GM19395 (cell line): ENCODE measurements at regions not wholly inside any gene's neighbourhood (a gene's known extent, or its start where the extent isn't known, plus 50 kb on each side); places are given as distances from the start of the nearest gene placed in this dataset.

Experiments used
- ATAC-seq: cut with Tn5 transposase; IDR thresholded peaks from one replicate; pipeline ENCODE4 v1.9.1; 2021; ENCODE audit warnings: mild to moderate bottlenecking, moderate library complexity; ENCODE audit not compliant: unreplicated experiment

DNA sequence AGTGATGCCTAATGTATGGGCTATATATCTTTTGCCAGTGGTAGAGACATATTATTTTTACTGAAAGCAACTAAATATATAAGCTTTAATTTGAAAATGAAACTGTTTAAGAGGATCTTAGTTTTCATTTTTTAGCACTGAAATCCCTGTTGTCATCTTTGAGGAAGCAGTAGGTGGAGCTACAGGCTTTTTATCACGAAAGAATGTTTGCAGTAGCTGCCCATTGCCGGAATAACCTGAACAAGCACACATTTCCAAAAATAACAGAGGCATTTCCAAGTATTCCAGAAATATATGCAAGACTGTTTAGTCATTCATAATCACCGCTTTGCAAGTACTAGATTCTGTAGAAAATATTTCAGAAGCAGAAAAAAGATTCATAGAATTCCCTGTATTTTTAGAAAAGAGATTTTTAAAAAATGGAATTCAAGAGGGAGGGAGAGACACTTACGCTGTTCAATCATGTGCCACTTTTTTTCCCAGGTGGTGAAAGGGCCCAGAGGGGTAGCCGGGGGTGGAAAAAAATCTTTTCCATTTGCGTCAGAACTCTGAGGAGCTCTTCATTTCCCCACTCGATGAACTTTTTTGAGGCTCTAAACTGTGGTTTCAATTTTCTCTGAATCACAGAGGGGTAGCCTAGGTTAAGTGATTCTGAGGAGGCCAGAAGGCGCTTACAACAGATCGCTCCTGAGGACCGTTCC is 142.5 kb upstream of the FERMT1 start:
- ATAC-seq, result no peak

DNA sequence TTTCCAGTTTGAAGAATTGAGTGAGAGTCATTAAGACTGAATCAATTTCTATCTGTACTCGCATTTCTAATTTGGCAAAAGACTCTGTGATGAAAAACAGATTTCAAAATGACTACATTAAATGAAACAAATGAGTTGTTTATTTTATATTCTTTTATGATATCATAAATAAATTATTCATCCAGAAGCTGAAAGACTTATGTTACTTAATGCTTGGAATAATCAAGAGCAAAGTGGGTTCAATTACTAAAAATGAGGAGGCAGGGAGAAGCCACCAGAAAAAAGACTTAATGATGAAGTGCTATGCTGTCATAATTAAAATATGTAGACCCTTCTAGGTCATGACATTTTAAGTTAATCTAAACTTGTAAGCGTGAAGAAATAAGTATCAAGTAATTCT is 130.6 kb upstream of the FERMT1 start:
- no peak for ATAC-seq

DNA sequence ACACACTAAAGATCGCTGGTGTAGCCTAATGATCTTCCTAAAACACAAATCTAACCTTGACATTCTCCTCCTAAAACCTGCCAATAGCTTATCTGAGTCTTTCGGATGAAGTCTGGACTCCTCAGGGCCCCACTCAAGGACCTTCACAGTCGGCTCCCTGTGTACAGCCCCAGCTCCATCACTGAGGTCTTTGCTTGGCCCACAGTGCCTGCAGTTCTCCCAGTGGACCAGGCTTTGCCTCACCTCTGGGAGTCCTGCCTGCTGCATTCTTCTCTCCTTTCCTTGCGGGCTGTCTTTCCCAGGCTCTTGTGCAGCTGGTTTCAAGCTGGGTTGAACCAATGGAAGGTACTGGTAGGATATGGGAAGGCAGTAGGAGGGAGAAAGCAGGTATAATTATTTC is 122.6 kb upstream of the FERMT1 start:
- ATAC-seq, result no peak

DNA sequence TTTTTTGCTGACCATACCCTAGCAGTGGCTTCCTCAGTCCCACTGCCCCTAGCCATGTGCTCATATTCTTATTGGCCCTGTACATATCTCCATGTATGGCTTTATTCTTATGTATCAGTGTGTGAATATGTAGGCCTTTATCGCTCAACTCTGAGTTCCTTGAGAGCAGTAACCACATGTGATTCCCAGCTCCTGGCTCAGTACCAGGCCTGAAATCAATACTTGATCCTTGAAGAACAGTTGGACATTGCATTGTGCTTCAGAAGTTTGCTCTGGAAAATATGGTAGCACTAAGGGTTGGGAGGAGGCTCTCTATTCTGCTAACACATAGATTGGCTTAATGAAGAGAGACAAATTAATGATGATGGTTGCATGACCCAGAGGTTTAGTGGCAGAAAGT is 118.8 kb upstream of the FERMT1 start:
- ATAC-seq, result no peak

DNA sequence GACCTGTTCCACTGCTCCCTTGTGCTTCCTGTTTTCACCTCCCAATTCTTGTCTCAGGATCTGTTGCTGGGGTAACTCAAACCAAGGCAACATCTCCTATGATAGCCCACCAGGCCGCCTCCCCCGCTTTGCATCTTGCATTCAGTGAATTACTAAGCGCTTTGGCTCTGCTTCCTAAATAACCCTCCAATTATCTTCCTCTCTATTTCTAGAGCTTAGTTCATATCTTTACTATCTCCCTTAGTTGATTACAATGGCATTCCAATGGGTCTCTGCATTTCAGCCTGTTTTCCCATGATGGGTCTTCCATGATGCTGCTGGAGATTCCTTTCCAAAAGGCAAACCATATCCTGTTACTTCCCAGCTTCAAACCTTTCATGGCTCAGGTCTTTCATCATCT is 117.2 kb upstream of the FERMT1 start:
- no peak for ATAC-seq

DNA sequence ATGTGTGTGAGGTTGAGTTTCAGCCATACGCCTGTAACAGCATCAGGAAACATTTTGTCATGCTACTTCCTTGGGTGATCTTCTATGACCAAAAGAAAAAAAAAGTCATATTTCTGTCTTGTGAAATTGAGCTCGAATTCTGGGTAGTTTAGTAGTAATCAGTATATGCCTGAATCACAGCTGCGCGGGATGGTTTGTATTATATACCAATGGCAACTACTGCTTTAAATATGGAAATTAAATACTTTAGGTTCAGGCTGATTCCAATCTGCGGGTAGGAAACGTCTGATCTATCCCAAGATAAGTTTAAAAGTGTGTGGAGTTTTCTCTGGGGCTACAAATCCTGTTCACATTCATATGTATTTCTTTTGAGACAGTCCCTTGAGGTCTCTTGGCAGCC is 115.6 kb upstream of the FERMT1 start:
- no peak for ATAC-seq

DNA sequence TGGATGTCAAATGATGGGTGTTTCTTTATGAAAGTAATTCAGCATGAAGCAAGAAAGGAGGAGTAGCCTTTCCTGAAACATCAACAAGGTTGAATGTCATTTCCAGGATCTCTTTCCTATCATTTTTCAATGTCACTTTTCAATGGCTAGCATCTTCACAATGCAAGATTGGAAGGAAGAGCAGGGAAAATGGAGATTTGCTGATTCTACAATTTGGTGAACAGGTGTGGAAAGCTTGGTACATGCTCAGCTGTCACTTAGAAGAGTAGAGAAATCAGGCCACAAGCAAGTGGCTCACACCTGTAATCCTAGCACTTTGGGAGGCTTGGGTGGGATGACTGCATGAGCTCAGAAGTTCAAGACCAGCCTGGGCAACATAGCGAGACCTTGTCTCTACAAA is 112.7 kb upstream of the FERMT1 start:
- ATAC-seq, result no peak

DNA sequence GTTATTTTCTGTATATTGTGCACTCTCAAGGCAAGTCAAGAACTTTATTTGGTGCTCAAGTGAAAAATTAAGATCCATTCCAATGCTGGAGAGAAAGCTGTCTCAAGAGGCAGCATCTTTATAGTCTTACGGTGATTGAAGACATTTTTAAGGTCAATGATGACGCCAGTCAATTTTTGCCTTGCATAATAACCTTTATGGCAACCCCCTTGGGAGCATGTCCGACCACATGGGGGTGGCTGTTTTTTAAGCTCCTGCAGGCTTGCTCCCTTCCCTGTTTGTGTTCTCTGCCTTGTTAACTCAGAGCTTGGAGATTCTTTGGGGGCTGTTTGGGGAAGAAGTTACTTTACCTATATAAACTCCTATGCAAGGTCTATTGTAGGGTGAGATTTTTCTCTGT is 109.6 kb upstream of the FERMT1 start:
- no peak for ATAC-seq

DNA sequence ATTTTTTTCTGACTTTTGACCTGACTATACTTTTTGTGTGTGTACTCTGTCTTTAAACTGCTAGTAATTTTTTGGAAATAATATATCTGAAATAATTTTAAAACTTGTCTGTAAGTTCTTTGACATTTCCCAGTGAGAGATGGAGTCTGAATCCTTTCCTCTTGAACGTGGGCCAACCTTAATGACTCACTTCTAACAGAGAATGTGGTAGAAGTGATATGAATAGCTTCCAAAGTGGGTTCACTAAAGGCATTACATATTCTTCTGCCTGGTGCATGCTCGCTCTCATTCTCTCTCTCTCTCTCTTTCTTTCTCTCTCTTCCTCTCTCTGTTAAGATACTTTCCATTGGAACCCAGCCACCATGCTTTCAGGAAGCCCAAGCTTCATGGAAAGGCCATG is 108.7 kb upstream of the FERMT1 start:
- no peak for ATAC-seq

DNA sequence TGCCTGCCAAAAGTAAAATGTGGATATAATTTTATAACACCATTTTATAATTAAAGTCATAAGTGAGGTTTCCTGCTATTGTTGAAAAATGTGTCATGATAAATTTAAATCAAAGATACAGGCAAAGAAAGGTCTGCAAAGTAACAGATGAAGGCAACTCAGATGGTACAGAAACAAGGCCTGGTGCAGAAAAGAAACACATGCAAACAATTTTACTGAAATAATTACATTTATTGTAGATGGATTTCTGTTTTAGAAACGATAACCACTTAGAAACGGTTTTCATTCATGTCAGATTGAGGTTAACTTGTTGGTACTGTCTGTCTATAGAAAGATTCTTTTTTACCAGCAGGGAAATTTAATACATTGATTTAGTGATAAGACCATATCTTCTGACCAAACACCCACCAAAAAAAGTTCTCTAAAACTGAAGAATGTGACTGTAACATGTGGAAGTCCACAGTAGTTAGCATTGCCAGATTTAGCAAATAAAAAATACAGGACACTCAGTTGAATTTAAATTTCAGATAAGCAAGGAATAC is 105.5 kb upstream of the FERMT1 start:
- no peak for ATAC-seq

DNA sequence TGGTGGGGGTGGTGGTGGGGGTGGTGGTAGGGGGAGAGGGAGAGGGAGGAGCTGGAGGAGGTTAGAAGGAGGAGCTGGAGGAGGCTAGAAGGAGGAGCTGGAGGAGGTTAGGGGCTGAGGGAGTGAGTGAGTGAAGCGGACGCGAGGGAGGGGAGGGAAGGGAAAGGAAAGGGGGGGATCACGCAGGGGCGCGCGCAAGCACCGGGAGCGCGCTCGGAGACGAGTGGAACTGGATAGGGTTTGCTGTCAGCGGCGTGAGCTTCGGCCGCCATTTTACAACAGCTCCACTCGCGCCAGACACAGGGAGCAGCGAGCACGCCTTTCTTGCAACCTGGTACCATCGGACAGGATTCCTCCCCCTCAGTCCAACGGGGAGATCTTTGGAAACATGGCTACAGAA is 90.5 kb upstream of the FERMT1 start:
- no peak for ATAC-seq

DNA sequence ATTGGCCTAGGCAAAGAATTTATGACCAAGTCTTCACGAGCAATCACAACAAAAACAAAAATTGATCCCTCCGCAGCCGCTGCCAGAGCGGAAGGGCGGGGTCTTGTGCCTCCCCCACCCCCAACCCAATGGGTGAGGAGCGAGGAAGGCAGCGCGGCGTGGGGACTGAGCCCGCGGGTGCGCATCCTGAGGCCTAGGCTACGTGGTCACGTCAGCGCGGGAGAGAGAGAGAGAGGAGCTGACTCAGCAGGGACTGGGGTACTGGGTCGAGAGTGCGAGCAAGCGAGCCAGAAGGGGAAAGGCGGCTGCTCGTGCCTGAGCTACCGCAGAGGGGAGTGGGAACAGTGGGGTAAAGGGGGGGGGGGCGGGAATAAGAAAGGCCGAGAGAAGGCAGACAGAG is 90.1 kb upstream of the FERMT1 start:
- no peak for ATAC-seq

DNA sequence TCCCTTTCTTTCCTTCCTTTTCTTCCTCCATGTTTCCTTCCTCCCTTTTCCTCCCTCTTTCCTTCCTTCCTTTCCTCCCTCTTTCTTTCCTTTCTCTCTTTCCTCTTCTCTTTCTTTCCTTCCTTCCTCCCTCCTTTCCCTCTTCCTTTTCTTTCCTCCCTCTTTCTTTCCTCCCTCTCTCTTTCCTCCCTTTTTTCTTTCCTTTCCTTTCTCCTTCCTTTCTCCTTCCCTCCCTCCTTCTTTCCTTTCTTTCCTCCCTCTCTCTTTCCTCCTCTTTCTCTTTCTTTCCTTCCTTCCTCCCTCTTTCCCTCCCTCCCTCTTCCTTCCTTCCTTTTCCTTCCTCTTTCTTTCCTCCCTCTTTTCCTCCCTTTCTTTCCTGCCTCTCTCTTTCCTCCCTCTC is 86.3 kb upstream of the FERMT1 start:
- no peak for ATAC-seq

DNA sequence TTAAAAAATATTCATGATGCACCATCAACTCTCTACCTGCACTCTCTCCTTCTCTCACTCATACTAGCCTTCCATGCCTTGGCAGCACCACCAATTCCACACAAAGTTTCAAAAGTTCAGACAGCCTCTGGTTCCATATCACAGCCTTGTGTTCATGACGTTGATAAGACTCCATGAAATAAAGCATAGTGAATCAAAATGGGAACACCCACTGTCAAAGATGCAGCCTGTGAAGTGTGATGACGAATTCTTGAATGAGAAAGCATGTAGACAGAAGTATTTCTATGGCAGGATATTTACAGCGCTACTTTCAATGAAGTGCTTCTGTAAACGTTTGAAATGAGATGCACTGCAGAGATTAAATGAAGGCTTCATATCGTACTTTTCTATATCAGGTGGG is 77.3 kb upstream of the FERMT1 start:
- ATAC-seq, result no peak

DNA sequence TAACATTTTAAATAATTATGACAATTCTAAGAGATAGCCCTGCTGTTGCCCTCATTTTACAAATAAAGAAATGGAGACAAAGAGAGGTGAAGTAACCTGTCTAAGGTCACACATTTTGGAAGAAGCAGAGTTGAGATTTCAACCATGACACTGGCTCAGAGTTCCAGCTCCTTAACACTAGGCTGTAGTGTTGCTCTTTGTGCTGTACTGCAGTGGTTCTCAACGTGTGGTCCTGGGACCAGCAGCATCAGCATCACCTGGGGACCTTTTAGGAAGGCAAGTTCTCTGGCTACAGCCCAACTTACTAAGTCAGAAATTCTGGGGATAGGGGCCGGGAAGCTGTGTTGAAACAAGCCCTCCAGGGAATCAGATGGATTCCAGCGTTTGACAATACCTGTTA is 62.4 kb upstream of the FERMT1 start:
- no peak for ATAC-seq

DNA sequence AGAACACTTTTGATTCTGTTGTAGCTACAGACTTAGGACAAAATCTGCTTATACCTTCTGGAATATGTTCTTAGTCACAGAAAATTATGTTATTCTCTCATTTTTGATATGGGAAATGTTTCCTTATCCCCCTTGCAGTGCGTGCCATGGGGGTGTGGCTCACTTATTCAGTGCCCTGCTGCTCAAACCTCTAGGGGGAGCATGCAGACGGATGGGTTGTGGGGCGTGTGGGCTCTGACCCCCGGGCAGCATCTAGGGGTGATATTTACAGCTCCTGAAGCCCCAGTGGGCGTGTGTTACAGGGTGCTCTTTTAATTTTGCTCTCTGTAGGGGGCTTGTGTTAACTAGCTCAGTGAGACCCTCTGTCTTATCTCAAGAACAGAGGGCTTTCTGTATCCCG is 61.3 kb upstream of the FERMT1 start:
- no peak for ATAC-seq

DNA sequence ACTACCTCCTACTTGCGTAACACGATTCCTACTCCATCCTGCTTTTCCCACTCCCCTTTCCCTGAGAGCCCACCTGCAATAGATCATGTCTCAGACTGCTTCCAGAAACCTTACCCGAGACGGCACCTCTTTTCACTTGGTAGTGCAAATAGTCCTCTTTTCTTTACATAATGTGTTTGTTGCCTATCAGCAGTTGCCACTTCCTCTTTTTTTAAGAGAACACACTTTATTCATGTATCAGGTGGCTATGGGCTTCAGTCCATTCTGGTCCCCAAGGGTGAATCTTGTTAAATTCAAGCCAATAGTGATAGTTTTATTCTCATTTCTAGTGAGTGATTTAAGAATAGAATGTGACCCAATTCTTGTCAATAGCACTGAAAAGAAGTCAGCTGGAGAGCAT is 57.7 kb upstream of the FERMT1 start:
- no peak for ATAC-seq

DNA sequence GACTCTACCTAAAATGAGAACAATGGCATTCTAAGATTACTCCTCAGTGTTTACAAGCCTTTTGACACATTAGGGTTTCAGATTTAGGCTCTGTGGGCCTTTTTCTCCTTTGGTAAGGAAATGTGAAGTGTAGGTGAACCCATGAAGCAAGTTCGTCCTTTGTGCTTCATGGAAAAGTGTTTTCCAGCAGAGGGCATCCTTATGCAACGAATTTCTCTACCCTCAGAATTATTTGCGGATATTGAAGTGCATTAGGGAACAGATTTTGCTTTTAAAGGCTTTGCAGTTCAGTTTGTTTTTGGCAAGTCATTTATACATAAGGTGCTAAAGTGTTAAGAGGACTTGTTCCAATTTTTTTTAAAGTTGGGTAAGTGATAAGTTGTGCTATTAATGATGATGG is 55.7 kb upstream of the FERMT1 start:
- ATAC-seq, result no peak

DNA sequence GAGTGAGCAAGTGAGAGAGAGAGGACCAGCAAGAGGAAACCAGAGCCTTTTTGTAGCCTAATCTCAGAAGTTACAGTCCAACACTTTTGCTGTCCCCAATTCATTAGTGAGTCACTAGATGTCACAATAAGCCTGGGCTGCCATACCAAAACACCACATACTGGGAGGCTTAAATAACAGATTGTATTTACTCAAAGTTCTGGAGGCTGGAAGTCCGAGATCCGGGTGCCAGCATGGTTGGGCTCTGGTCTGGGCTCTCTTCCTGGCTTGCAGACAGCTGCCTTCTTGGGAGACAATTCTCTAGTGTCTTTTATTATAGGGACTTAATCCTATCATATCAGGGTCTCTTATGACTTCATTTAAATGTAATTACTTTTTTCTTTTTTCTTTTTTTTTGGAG is 50.7 kb upstream of the FERMT1 start:
- ATAC-seq, result no peak
